Thyroid gland (tissue), 4 donors: ENCODE measurements at regions not wholly inside any gene's neighbourhood (a gene's known extent, or its start where the extent isn't known, plus 50 kb on each side); places are given as distances from the start of the nearest gene placed in this dataset.

Experiments used
- CTCF ChIP-seq, 6 experiments: fragments of 200-600 bp in 3 of 6; fragments of 450-650 bp in 3 of 6; sonication (generic) in 3 of 6; IDR thresholded peaks; one replicate each; pipeline ENCODE4 v1.5.1; 2016 to 2019; ENCODE audit warnings: antibody characterized with exemption in 6 of 6, mild to moderate bottlenecking in 2 of 6, inconsistent platforms in 1 of 6, moderate library complexity in 1 of 6
- POLR2A ChIP-seq, 2 donors: fragments of 450-650 bp; IDR thresholded peaks; one replicate each; pipeline ENCODE4 v1.6.1; 2017; ENCODE audit warnings: antibody characterized with exemption in 2 of 2, mild to moderate bottlenecking in 2 of 2, moderate library complexity in 1 of 2

- TF ChIP-seq CTCF (IDR thresholded peaks at IDR 0.05) (no peak), POLR2A (IDR thresholded peaks at IDR 0.05) (no peak)
Measured at GRCh38 chr2:44053456-44053855, 57.7 kb upstream of the LRPPRC start.
